Uterus (tissue), 2 donors: ENCODE measurements at regions not wholly inside any gene's neighbourhood (a gene's known extent, or its start where the extent isn't known, plus 50 kb on each side); places are given as distances from the start of the nearest gene placed in this dataset.

ENCODE experiments used
- CTCF ChIP-seq, 4 experiments: fragments of 200-600 bp in 2 of 4; fragments of 450-650 bp in 2 of 4; sonication (generic) in 2 of 4; IDR thresholded peaks; one replicate each; pipeline ENCODE4 v1.5.1; 2016 to 2019; ENCODE audit warnings: antibody characterized with exemption in 4 of 4, mild to moderate bottlenecking in 2 of 4, moderate library complexity in 1 of 4
- POLR2A ChIP-seq, 2 donors: fragments of 450-650 bp; IDR thresholded peaks; one replicate each; pipeline ENCODE4 v1.6.1; 2016; ENCODE audit warnings: antibody characterized with exemption in 2 of 2, mild to moderate bottlenecking in 1 of 2, moderate library complexity in 1 of 2

GRCh38 chr2:12649602-12650400, 66.9 kb upstream of the TRIB2 start:
- TF ChIP-seq POLR2A (IDR thresholded peaks at IDR 0.05) (no peak), CTCF (IDR thresholded peaks at IDR 0.05) (no peak)
